MCF 10A (cell line): ENCODE measurements at regions not wholly inside any gene's neighbourhood (a gene's known extent, or its start where the extent isn't known, plus 50 kb on each side); places are given as distances from the start of the nearest gene placed in this dataset.

Source experiments
- BruUV-seq: library from RNA; stranded (reverse); fragments of 400-500 nt; replicated peaks from 2 replicates; lab custom pipeline; 2021; lab: Mats Ljungman, UMichigan
- CTCF ChIA-PET: fragments of 300-600 bp; sonication (Branson Sonifier 250); formaldehyde crosslinking; extraction: SDS; loops from one replicate; lab custom pipeline; 2021; ENCODE audit warnings: antibody characterized with exemption, inconsistent platforms; lab: Yijun Ruan, JAX
- POLR2A ChIA-PET: fragments of 300-600, 350-650 bp; sonication (Branson Sonifier 250); formaldehyde crosslinking; extraction: SDS; loops from one replicate; lab custom pipeline; 2020; ENCODE audit warnings: antibody characterized with exemption, inconsistent platforms; lab: Yijun Ruan, JAX
- DNase-seq: peaks from one replicate; pipeline ENCODE4 v3.0.0-alpha.2; 2018; ENCODE audit not compliant: unreplicated experiment
- H3K27ac Mint-ChIP-seq: one replicate; pipeline ENCODE4 v1.8.0; 2022; ENCODE audit warnings: mild to moderate bottlenecking, low read depth, mixed read lengths; ENCODE audit not compliant: unreplicated experiment
- H3K27me3 Mint-ChIP-seq: one replicate; pipeline ENCODE4 v1.8.0; 2022; ENCODE audit warnings: mixed read lengths; ENCODE audit not compliant: insufficient read depth, unreplicated experiment
- H3K36me3 Mint-ChIP-seq: one replicate; pipeline ENCODE4 v1.8.0; 2022; ENCODE audit warnings: mild to moderate bottlenecking, moderate library complexity, mixed read lengths; ENCODE audit not compliant: insufficient read depth, unreplicated experiment
- H3K4me1 Mint-ChIP-seq: one replicate; pipeline ENCODE4 v1.8.0; 2022; ENCODE audit warnings: mixed read lengths; ENCODE audit not compliant: insufficient read depth, unreplicated experiment
- H3K4me3 Mint-ChIP-seq: one replicate; pipeline ENCODE4 v1.8.0; 2022; ENCODE audit warnings: mild to moderate bottlenecking, moderate library complexity, mixed read lengths; ENCODE audit not compliant: unreplicated experiment
- H3K9me3 Mint-ChIP-seq: one replicate; pipeline ENCODE4 v1.8.0; 2022; ENCODE audit warnings: mixed read lengths; ENCODE audit not compliant: unreplicated experiment
- CTCF ChIP-seq: fragments of 200-600 bp; IDR thresholded peaks from one replicate; pipeline ENCODE4 v1.8.0; 2022; ENCODE audit warnings: antibody characterized with exemption, mild to moderate bottlenecking; ENCODE audit not compliant: unreplicated experiment
- intact Hi-C: fragments of 100-400 bp; cut with micrococcal nuclease; formaldehyde crosslinking; loops from 2 replicates; pipeline ENCODE4 v1.14.1; 2022

- H3K27ac Mint-ChIP-seq, result no peak overlapping the region
- POLR2A ChIA-PET, result no interaction called here
- H3K27me3 Mint-ChIP-seq, result no peaks in the 10 kb centered on the region
- H3K4me1 Mint-ChIP-seq, result no peaks in the 10 kb centered on the region
- TF ChIP-seq CTCF, result no peak
- no peak overlapping the region for H3K4me3 Mint-ChIP-seq
- no peak for DNase-seq
- CTCF ChIA-PET, result interaction anchor here (0.5 to 0.7 kb wide), 4 partner anchors 90 to 1954 kb away, joined by 3 to 4 read pairs (median 4); no protein-coding TSS in a partner anchor
- intact Hi-C loops, result loop anchor here (5.0 kb wide), 1 partner anchor 852 kb away; no protein-coding TSS in a partner anchor
- BruUV-seq, result no TSS peak
- H3K9me3 Mint-ChIP-seq, result no peaks in the 10 kb centered on the region
- H3K36me3 Mint-ChIP-seq, result no peaks in the 10 kb centered on the region
Measured at GRCh38 chr4:29079260-29079659, 1640.9 kb upstream of the PCDH7 start.

DNA sequence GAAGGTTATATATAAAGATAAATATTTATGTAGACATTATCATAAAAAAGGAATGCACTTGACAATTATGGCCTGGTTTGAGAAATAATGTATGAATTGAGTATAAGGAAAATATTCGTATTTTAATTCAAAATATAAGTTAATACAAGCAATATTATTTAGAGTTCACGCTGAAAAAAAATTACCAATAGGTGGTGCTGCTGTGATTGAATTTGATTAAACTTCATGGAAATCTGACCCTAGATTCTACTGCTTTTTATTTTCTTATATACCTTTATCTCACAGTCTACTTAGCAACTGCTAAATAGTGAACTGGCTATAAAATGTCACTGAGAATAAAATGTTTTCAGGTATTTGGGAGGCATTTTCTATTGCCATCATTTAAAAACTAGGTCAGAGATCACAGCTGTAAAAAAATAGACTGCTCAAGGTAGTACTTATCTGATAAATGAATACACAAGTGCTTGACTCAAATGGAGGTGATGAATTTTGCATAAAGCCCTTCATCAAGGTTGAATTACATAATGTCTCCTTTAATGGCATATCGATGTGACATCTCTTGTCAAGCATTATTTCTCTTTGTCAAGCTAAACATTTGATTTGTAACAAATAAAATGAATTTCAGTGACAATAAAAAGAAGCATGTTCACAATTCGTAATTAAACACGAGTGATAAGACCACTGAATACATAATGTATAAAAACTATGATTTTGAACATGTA, 1638.8 kb upstream of the PCDH7 start:
- peak; percentile 46 for TF ChIP-seq CTCF
- BruUV-seq, result no TSS peak
- H3K9me3 Mint-ChIP-seq, result no peaks in the 10 kb centered on the region
- no peaks in the 10 kb centered on the region for H3K36me3 Mint-ChIP-seq
- H3K4me1 Mint-ChIP-seq, result no peaks in the 10 kb centered on the region
- intact Hi-C loops, result loop anchor here (5.0 kb wide), 3 partner anchors 406 to 1636 kb away; no protein-coding TSS in a partner anchor
- ChIA-PET CTCF (interaction anchor here (0.6 to 0.9 kb wide), 4 partner anchors 19 to 1947 kb away, joined by 3 to 5 read pairs (median 4); no protein-coding TSS in a partner anchor), POLR2A (no interaction called here)
- peak; percentile 30 for DNase-seq
- no peak overlapping the region for H3K27ac Mint-ChIP-seq
- no peak overlapping the region for H3K4me3 Mint-ChIP-seq
- no peaks in the 10 kb centered on the region for H3K27me3 Mint-ChIP-seq

DNA sequence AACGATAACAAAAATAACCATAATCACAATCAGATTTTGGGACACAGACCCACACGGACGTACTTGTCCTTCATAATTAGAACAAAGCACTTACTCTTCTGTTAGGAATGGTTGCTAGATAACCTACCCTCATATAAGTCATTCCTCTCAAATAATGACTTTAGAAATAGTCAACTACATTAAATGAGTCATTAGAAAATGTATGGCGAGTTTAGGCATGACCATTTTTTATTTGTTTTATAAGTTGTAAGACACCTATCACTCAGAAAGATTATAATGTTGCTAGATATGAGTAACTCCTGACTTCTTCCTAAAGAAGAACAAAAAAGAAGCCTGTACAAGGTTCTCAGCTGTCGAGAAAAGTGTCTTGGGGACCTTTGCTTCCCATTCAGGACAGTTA, 1637.5 kb upstream of the PCDH7 start:
- Mint-ChIP-seq H3K27ac (no peak overlapping the region), H3K27me3 (no peaks in the 10 kb centered on the region), H3K9me3 (no peaks in the 10 kb centered on the region), H3K36me3 (no peaks in the 10 kb centered on the region), H3K4me3 (no peak overlapping the region), H3K4me1 (no peaks in the 10 kb centered on the region)
- ChIA-PET CTCF (no interaction called here), POLR2A (no interaction called here)
- intact Hi-C loops, result loop anchor here (5.0 kb wide), 3 partner anchors 405 to 1635 kb away; no protein-coding TSS in a partner anchor
- no peak for DNase-seq
- TF ChIP-seq CTCF, result no peak
- no TSS peak for BruUV-seq

- Mint-ChIP-seq H3K27ac (no peak overlapping the region), H3K27me3 (no peaks in the 10 kb centered on the region), H3K36me3 (no peaks in the 10 kb centered on the region), H3K4me1 (no peaks in the 10 kb centered on the region), H3K4me3 (no peak overlapping the region), H3K9me3 (no peaks in the 10 kb centered on the region)
- no peak for DNase-seq
- CTCF ChIA-PET, result no interaction called here
- no peak for TF ChIP-seq CTCF
- POLR2A ChIA-PET, result interaction anchor here (0.7 kb wide), 1 partner anchor 934 kb away, joined by 3 read pairs; no protein-coding TSS in a partner anchor
- intact Hi-C loops, result no loop called here
- BruUV-seq, result no TSS peak
Measured at GRCh38 chr4:29085748-29086147, 1634.4 kb upstream of the PCDH7 start.
